SK-N-SH (cell line): ENCODE measurements at regions not wholly inside any gene's neighbourhood (a gene's known extent, or its start where the extent isn't known, plus 50 kb on each side); places are given as distances from the start of the nearest gene placed in this dataset.

Experiments
- CTCF ChIA-PET: fragments of 300-600, 350-600 bp; formaldehyde crosslinking; extraction: SDS; loops from one replicate; lab custom pipeline; 2021; lab: Yijun Ruan, JAX
- POLR2A ChIA-PET: fragments of 350-600 bp; sonication (Branson Sonifier 250); formaldehyde crosslinking; extraction: SDS; loops from one replicate; lab custom pipeline; 2020; ENCODE audit warnings: antibody characterized with exemption, inconsistent platforms; lab: Yijun Ruan, JAX
- DNase-seq: peaks from one replicate; pipeline ENCODE4 v3.0.0; 2012
- H2AFZ ChIP-seq: fragments of 200-600 bp; sonication (generic); 2 replicates; pipeline ENCODE4 v1.8.1; 2016; ENCODE audit warnings: antibody characterized with exemption, mild to moderate bottlenecking, low read depth
- H3F3A ChIP-seq: fragments of 200-600 bp; sonication (generic); replicated peaks from 2 replicates; pipeline ENCODE3; 2016; ENCODE audit warnings: antibody characterized with exemption, mild to moderate bottlenecking; ENCODE audit not compliant: insufficient read depth
- H3K27ac ChIP-seq, 2 experiments: fragments of 200-500 bp in 1 of 2; fragments of 200-600 bp in 1 of 2; sonication (Bioruptor generic) in 1 of 2; sonication (generic), shearing (Covaris generic) in 1 of 2; 2 replicates each; pipeline versions ENCODE4 v1.5.1 to v1.6.1; 2014 to 2016; ENCODE audit warnings: low read depth in 2 of 2, inconsistent platforms in 1 of 2, low read length in 1 of 2, mild to moderate bottlenecking in 1 of 2, mixed read lengths in 1 of 2
- H3K27me3 ChIP-seq: fragments of 200-600 bp; sonication (generic), shearing (Covaris generic); 2 replicates; pipeline ENCODE4 v1.6.1; 2016; ENCODE audit warnings: mixed run types; ENCODE audit not compliant: insufficient read depth
- H3K36me3 ChIP-seq, 2 experiments: fragments of 200-500 bp in 1 of 2; fragments of 200-600 bp in 1 of 2; sonication (Bioruptor generic) in 1 of 2; sonication (generic) in 1 of 2; replicated peaks in 1 of 2; 2 replicates each; pipeline versions ENCODE3 to v1.5.1; 2014 to 2016; ENCODE audit warnings: low read length in 1 of 2, mild to moderate bottlenecking in 1 of 2; ENCODE audit not compliant: insufficient read depth in 2 of 2, control insufficient read depth in 1 of 2
- H3K4me1 ChIP-seq, 2 experiments: fragments of 200-500 bp in 1 of 2; fragments of 200-600 bp in 1 of 2; sonication (Bioruptor generic) in 1 of 2; sonication (generic), shearing (Covaris generic) in 1 of 2; 2 replicates each; pipeline versions ENCODE4 v1.5.1 to v1.6.1; 2014 to 2016; ENCODE audit warnings: low read depth in 1 of 2, low read length in 1 of 2, mixed run types in 1 of 2; ENCODE audit not compliant: insufficient read depth in 2 of 2, control insufficient read depth in 1 of 2
- H3K4me2 ChIP-seq: fragments of 200-600 bp; sonication (generic), shearing (Covaris generic); 2 replicates; pipeline ENCODE4 v1.6.1; 2017; ENCODE audit warnings: mixed run types
- H3K4me3 ChIP-seq, 2 experiments: fragments of 200-500 bp in 1 of 2; fragments of 200-600 bp in 1 of 2; sonication (Bioruptor generic) in 1 of 2; sonication (generic), shearing (Covaris generic) in 1 of 2; 2 replicates each; pipeline versions ENCODE4 v1.5.1 to v1.8.1; 2014 to 2016; ENCODE audit warnings: low read depth in 2 of 2, inconsistent platforms in 1 of 2, low read length in 1 of 2, mild to moderate bottlenecking in 1 of 2, mixed read lengths in 1 of 2, moderate library complexity in 1 of 2
- H3K79me2 ChIP-seq: fragments of 200-600 bp; sonication (generic); 2 replicates; pipeline ENCODE4 v1.8.1; 2017; ENCODE audit warnings: mild to moderate bottlenecking; ENCODE audit not compliant: insufficient read depth
- H3K9ac ChIP-seq: fragments of 200-600 bp; sonication (generic); 2 replicates; pipeline ENCODE4 v1.6.1; 2017; ENCODE audit warnings: mixed run types
- H3K9me2 ChIP-seq: fragments of 200-600 bp; sonication (generic); 2 replicates; pipeline ENCODE4 v1.6.1; 2017; ENCODE audit warnings: mixed run types
- H3K9me3 ChIP-seq: fragments of 200-600 bp; sonication (generic); 2 replicates; pipeline ENCODE4 v1.6.1; 2017; ENCODE audit warnings: mixed run types, mild to moderate bottlenecking, moderate library complexity
- H4K20me1 ChIP-seq: fragments of 200-600 bp; sonication (generic); 2 replicates; pipeline ENCODE4 v1.6.1; 2017; ENCODE audit warnings: mild to moderate bottlenecking, mixed run types; ENCODE audit not compliant: insufficient read depth
- CHD2 ChIP-seq: fragments of 150-350 bp; IDR thresholded peaks from 2 replicates; pipeline ENCODE4 v1.6.1; 2018; ENCODE audit warnings: low read length; ENCODE audit not compliant: partially characterized antibody
- CTCF ChIP-seq: fragments of 200-600 bp; sonication (generic); IDR thresholded peaks from 2 replicates; pipeline ENCODE4 v1.6.1; 2017; ENCODE audit warnings: antibody characterized with exemption, mild to moderate bottlenecking, moderate library complexity
- ELF1 ChIP-seq: IDR thresholded peaks from 2 replicates; pipeline ENCODE4 v1.4.0; 2012
- EZH2phosphoT487 ChIP-seq: fragments of 200-600 bp; sonication (generic); IDR thresholded peaks from 2 replicates; pipeline ENCODE4 v1.6.1; 2017; ENCODE audit warnings: low read depth, mixed run types, mild to moderate bottlenecking, antibody characterized with exemption, moderate library complexity, borderline replicate concordance
- FOXJ3 ChIP-seq: sonication (generic); formaldehyde crosslinking; IDR thresholded peaks from 2 replicates; pipeline ENCODE4 v1.5.1; 2020; ENCODE audit warnings: mild to moderate bottlenecking, missing genetic modification reagents
- MAX ChIP-seq: IDR thresholded peaks from 2 replicates; pipeline ENCODE4 v1.4.0; 2012; ENCODE audit warnings: low read depth
- MEF2A ChIP-seq: IDR thresholded peaks from 2 replicates; pipeline ENCODE4 v1.4.0; 2012; ENCODE audit warnings: low read depth, borderline replicate concordance
- MXI1 ChIP-seq: IDR thresholded peaks from 2 replicates; pipeline ENCODE4 v1.6.1; 2012; ENCODE audit warnings: mild to moderate bottlenecking, low read depth, low read length, improper control_type of control experiment
- NFIC ChIP-seq: IDR thresholded peaks from 2 replicates; pipeline ENCODE4 v1.4.0; 2012; ENCODE audit warnings: borderline replicate concordance
- PBX3 ChIP-seq: IDR thresholded peaks from 2 replicates; pipeline ENCODE4; 2012
- RCOR1 ChIP-seq: fragments of 150-350 bp; IDR thresholded peaks from 2 replicates; pipeline ENCODE4 v1.6.1; 2017; ENCODE audit warnings: antibody characterized with exemption, low read length
- REST ChIP-seq: IDR thresholded peaks from 2 replicates; pipeline ENCODE4 v1.6.1; 2012; ENCODE audit warnings: mild to moderate bottlenecking, low read depth, low read length, moderate library complexity
- RFX5 ChIP-seq: IDR thresholded peaks from 2 replicates; pipeline ENCODE4 v1.6.1; 2012; ENCODE audit warnings: mild to moderate bottlenecking, improper control_type of control experiment, low read length
- RXRA ChIP-seq: IDR thresholded peaks from 2 replicates; pipeline ENCODE4 v1.4.0; 2012; ENCODE audit warnings: low read depth, mild to moderate bottlenecking, borderline replicate concordance
- TCF12 ChIP-seq: IDR thresholded peaks from 2 replicates; pipeline ENCODE4 v1.4.0; 2012
- USF1 ChIP-seq: IDR thresholded peaks from 2 replicates; pipeline ENCODE4 v1.4.0; 2012; ENCODE audit warnings: low read depth, borderline replicate concordance
- ZBTB33 ChIP-seq: IDR thresholded peaks from 2 replicates; pipeline ENCODE4 v1.4.0; 2012; ENCODE audit warnings: low read depth, borderline replicate concordance
- WGBS: methylation state at CpG from one replicate; pipeline ENCODE4 v1.1.6; 2017; ENCODE audit warnings: low lambda C conversion rate; 5-methylcytosine and 5-hydroxymethylcytosine counted together

- Histone ChIP-seq H3K4me3 (no peak overlapping the region), H2AFZ (no peak overlapping the region)
- POLR2A ChIA-PET: no interaction called here
These were observed 59.8 kb upstream of the ARHGEF3 start for GRCh38 chr3:56861511-56861910.

More at GRCh38 chr3:56861511-56861910, 59.8 kb upstream of the ARHGEF3 start:
- Histone ChIP-seq H3K9me2 (no peaks in the 10 kb centered on the region), H4K20me1 (no peaks in the 10 kb centered on the region), H3K27me3 (no peaks in the 10 kb centered on the region), H3K79me2 (no peaks in the 10 kb centered on the region), H3F3A (peaks cover 5% of the 10 kb centered on the region), H3K4me1 (peaks cover 4 to 7% of the 10 kb centered on the region in 2 experiments; a peak in 3 of 4 replicates), H3K27ac (no peak overlapping the region), H3K9me3 (no peaks in the 10 kb centered on the region), H3K9ac (no peak overlapping the region), H3K4me2 (no peak overlapping the region), H3K36me3 (no peaks in the 10 kb centered on the region)
- no peak for DNase-seq
- TF ChIP-seq ZBTB33 (no peak), USF1 (no peak), PBX3 (no peak), RXRA (no peak), ELF1 (no peak), EZH2phosphoT487 (no peak), REST (no peak), NFIC (no peak), CHD2 (no peak), MEF2A (no peak), MXI1 (no peak), CTCF (no peak), RCOR1 (no peak), RFX5 (no peak), MAX (no peak), TCF12 (no peak), FOXJ3 (CRISPR knock-in tag) (no peak)
- CTCF ChIA-PET: interaction anchor here (0.8 to 2.6 kb wide), 3 partner anchors 30 to 127 kb away, joined by 3 to 8 read pairs (median 4); no protein-coding TSS in a partner anchor
- WGBS: 96% methylated on average over 2 of the region's 3 CpGs
